ENCODE measurements at regions not wholly inside any gene's neighbourhood (a gene's known extent, or its start where the extent isn't known, plus 50 kb on each side); places are given as distances from the start of the nearest gene placed in this dataset.

GRCh38 chr2:237171396-237171795, 85.7 kb downstream of the COPS8 start:
- peak in 1 of 2 experiments; percentile 12 for DNase-seq

GRCh38 chr2:237171881-237172280, 86.2 kb downstream of the COPS8 start:
- DNase-seq = no peak

- no peak for DNase-seq
Observed at GRCh38 chr2:237177052-237177451, 91.4 kb downstream of the COPS8 start.

- no peak for DNase-seq
Observed at GRCh38 chr2:237177986-237178385, 92.3 kb downstream of the COPS8 start.

GRCh38 chr2:237178396-237178795, 92.7 kb downstream of the COPS8 start:
- DNase-seq = no peak

GRCh38 chr2:237179161-237179560, 93.5 kb downstream of the COPS8 start:
- DNase-seq = no peak

- DNase-seq = no peak
Observed at GRCh38 chr2:237180187-237180586, 94.5 kb downstream of the COPS8 start.

- DNase-seq = no peak
Observed at GRCh38 chr2:237180987-237181386, 95.3 kb downstream of the COPS8 start.

GRCh38 chr2:237181844-237182243, 96.2 kb downstream of the COPS8 start:
- DNase-seq = no peak

GRCh38 chr2:237182422-237183123, 96.9 kb downstream of the COPS8 start:
- no peak for DNase-seq

- no peak for DNase-seq
Observed at GRCh38 chr2:237184192-237184918, 98.7 kb downstream of the COPS8 start.

- no peak for DNase-seq
Observed at GRCh38 chr2:237184919-237185552, 99.3 kb downstream of the COPS8 start.

- no peak for DNase-seq
Observed at GRCh38 chr2:237185553-237185925, 99.8 kb downstream of the COPS8 start.

GRCh38 chr2:237189799-237190198, 104.1 kb downstream of the COPS8 start:
- no peak for DNase-seq

- no peak for DNase-seq
Observed at GRCh38 chr2:237190966-237191713, 105.5 kb downstream of the COPS8 start.

GRCh38 chr2:237191714-237192081, 106.0 kb downstream of the COPS8 start:
- DNase-seq = no peak

GRCh38 chr2:237192881-237193280, 107.2 kb downstream of the COPS8 start:
- DNase-seq = no peak

GRCh38 chr2:237193436-237193835, 107.7 kb downstream of the COPS8 start:
- no peak for DNase-seq

- no peak for DNase-seq
Observed at GRCh38 chr2:237194081-237194480, 108.4 kb downstream of the COPS8 start.

- DNase-seq = no peak
Observed at GRCh38 chr2:237194906-237195305, 109.2 kb downstream of the COPS8 start.

- no peak for DNase-seq
Observed at GRCh38 chr2:237195396-237196120, 109.9 kb downstream of the COPS8 start.

- DNase-seq = no peak
Observed at GRCh38 chr2:237196409-237196808, 110.7 kb downstream of the COPS8 start.
